NB4 (cell line): ENCODE measurements at regions not wholly inside any gene's neighbourhood (a gene's known extent, or its start where the extent isn't known, plus 50 kb on each side); places are given as distances from the start of the nearest gene placed in this dataset.

ENCODE experiments used
- POLR2A ChIP-seq: IDR thresholded peaks from 2 replicates; pipeline ENCODE4 v1.6.1; 2011; ENCODE audit warnings: mild to moderate bottlenecking; ENCODE audit not compliant: insufficient read length; ENCODE audit errors: extremely low read depth
- TF ChIP-seq, protein P1 (sequence below): IDR thresholded peaks from one replicate; pipeline ENCODE4 v1.5.1; 2012; ENCODE audit warnings: low read depth, low read length
- TF ChIP-seq, protein P2 (sequence below): IDR thresholded peaks from 2 replicates; pipeline ENCODE4 v1.6.1; 2011; ENCODE audit warnings: low read depth, low read length

DNA sequence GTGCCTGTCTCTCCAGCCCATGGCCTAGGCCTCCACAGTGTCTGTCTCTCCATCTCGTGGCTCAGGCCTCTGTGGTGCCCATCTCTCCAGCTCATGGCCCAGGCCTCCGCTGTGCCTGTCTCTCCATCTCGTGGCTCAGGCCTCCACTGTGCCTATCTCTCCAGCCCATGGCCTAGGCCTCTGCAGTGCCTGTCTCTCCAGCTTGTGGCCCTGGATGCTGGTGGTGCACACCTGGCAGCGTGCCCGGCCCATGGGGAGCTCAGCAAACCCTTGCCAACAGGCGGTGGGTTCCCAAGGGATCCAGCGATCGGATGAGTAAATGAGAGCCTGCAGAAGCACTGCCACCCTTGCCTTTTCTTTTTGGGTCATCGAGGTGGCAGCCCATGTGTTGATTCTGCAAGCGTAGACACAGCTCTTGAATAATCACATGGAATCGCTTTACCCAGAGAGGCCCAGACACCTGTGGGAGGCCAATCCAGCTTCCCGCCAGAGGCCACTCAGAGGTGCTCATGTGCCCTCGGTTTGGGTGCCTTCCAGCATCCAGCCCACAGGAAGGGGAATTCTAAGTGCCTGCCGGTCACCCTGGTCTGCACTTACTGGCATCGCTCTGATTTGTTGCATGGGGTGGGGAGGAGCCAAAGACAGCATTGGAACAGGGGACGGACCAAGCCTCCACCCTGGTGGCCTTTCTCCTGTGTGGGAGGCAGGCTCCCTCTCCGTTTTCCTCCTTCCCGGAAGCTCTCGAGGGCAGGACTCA is 101.8 kb upstream of the HDAC4 start:
- TF ChIP-seq, protein P1, sequence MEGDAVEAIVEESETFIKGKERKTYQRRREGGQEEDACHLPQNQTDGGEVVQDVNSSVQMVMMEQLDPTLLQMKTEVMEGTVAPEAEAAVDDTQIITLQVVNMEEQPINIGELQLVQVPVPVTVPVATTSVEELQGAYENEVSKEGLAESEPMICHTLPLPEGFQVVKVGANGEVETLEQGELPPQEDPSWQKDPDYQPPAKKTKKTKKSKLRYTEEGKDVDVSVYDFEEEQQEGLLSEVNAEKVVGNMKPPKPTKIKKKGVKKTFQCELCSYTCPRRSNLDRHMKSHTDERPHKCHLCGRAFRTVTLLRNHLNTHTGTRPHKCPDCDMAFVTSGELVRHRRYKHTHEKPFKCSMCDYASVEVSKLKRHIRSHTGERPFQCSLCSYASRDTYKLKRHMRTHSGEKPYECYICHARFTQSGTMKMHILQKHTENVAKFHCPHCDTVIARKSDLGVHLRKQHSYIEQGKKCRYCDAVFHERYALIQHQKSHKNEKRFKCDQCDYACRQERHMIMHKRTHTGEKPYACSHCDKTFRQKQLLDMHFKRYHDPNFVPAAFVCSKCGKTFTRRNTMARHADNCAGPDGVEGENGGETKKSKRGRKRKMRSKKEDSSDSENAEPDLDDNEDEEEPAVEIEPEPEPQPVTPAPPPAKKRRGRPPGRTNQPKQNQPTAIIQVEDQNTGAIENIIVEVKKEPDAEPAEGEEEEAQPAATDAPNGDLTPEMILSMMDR = no peak
- no peak for TF ChIP-seq POLR2A
- TF ChIP-seq, protein P2, sequence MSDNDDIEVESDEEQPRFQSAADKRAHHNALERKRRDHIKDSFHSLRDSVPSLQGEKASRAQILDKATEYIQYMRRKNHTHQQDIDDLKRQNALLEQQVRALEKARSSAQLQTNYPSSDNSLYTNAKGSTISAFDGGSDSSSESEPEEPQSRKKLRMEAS = no peak
